HG03066 (cell line): ENCODE measurements at regions not wholly inside any gene's neighbourhood (a gene's known extent, or its start where the extent isn't known, plus 50 kb on each side); places are given as distances from the start of the nearest gene placed in this dataset.
"Not testable (repeated sequence)": the region's sequence is repeated elsewhere in the genome, so short reads cannot be mapped to it uniquely, and the experiment has no call there.

ENCODE experiments used
- ATAC-seq: cut with Tn5 transposase; IDR thresholded peaks from one replicate; pipeline ENCODE4 v1.9.1; 2021; ENCODE audit warnings: low read depth; ENCODE audit not compliant: unreplicated experiment

DNA sequence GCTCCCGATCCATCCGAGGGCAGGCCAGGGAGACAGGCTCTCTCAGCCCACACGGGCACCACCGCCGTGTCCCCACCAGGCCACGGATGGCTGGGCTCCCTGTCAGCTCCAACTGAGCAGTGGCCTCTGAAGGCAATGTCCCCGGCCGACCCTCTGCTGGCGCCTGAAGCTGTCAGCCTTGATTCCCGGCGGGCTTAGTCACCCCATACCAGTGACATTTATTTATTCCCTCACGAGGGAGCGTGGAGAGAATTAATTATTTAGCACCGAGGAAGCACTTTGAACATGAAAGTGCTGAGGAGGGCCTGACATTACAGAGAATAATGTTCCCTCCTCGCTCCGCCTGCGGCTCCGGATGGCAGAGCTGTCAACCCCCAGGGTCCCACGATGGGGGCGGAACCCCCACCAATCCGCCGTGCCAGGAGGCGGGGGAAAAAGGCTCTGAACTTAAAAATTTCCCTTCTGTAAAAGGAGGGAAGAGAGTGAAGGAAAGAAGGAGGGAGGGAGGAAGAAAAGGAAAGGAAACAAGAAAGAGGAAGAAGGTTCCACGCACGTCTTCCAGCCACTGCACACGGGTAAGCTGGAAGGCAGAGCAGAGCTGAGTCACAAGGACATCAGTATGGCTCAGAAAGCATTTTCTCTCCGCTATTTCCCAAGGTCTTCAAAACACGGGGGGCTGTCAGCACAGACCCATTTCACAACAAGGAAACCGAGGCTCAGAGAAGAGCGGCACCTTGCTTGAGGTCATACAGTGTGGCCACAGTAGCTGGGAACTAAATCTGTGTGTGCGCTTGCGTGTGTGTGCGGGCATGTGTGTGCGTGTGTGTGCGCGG, 108.7 kb upstream of the NCOR2 start:
- no peak for ATAC-seq

DNA sequence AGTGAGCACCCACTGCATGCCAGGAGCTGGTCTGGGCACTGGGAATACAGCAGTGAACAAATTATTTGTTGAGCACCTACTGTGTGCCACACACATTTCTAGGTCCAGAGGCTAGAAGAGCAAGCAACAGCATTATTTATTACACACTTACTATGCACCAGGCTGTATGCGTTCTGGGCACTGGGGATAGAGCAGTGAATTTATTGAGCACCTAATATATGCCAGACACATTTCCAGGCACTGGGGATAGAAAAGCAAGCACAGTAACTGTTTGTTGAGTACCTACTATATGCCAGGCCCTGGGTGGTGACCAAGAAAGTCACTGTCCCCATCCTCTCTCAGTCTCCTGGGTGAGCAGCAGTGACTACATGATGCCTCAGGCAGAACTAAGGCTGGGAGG, 107.5 kb upstream of the NCOR2 start:
- no peak for ATAC-seq

DNA sequence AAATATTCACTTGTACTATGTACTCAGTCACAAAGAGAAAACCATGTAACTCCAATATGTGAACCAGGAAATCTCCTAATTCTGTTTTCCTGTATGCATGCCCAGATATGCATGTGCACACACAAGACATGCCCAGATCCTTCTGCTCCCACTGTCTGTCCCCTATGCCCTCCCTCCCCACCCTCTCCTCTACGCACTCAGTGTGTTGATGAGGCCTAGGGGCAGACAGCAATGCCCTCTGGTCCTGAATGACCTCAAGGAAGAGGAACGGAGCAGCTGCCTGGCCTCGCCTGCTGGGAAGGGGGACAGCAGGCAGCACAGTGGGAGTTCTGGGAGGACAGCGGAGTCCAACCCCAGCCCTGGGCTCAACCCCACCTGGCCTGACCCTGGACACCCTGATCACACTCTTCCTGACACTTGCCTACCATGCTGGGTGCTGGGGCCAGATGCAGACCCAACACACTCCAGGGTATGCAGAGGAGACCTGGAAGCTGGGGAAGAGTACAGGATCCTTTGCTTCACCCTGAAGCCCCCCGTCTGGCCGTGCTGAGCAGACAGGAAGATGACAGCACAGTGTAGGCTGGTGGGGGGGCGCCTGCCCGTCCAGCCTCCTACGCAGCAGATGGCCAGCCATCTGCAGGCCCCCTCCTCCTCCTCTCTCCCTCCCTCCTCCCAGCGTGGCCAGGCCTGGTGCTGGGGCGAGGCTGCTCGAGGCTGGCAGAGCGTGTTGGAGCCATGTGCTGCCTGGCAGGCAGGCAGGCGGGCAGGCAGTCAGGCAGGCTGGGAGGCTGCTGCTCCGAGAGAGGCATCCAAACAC, 106.6 kb upstream of the NCOR2 start:
- ATAC-seq = no peak

DNA sequence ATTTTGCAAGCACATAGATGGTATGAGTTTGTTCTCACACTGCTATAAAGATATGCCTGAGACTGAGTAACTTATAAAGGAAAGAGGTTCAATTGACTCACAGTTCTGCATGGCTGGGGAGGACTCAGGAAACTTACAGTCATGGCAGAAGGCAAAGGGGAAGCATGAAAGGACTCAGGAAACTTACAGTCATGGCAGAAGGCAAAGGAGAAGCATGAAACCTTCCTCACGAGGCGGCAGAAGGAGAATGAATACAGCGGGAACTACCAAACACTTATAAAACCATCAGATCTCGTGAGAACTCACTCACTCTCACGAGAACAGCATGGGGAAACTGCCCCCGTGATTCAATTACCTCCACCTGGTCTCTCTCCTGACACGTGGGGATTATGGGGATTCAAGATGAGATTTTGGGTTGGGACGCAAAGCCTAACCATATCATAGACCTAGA, 101.9 kb upstream of the NCOR2 start:
- ATAC-seq = not testable (repeated sequence)

DNA sequence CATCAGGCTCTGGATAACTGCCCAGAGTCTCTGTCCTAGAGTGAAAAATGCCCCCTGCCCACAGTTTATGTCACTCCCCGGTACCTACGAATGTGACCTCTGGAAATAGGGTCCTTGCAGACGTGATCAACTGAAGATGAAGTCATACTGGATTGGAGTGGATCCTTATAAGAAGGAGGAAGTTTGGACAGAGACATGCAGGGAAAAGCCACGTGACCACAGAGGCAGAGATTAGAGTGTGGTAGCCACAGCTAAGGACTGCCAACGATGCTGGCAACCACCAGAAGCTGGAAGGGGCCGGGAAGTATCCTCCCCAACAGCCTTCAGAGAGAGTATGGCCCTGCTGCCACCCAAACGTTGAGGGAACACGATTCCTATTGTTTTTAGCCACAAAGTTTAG, 101.2 kb upstream of the NCOR2 start:
- no peak for ATAC-seq

DNA sequence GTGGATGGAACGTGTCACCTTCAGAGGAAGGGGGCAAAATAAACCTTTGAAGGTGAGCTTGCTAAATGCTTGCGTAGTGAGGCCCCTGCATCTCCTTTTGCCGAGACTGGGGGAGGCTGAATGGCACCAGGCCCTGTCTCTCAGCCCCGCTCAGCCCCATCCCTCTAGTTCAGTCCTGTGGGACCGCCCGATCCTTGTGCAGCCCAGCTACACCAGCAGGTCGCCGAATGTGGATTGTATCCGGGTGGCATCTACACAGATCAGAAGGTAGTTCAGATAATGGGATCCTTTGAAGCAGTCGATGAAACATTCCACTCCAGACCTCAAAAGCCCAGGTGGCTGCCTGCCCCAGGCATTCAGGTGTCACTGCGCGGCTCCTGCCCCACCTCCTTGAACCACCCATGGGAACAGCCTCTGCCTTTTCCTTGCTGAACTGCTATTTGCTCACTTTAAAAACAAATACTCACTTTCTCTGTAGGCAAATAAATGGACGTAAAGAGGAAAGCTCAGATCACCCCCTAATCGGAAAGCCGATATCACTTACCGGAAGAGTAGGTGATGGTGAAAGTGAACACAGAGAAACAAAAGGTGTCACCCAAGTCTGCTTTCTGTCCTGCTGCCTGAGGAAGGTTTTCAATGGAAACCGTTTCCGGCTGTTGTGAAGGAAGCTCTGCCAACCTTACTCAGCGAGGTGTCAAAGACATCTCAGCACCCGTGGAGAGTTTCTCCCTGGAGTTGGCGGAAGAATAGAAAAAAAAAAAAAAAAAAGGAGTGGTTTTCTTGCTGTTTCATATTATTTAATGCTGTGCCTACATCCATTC, 100.3 kb upstream of the NCOR2 start:
- ATAC-seq = no peak

DNA sequence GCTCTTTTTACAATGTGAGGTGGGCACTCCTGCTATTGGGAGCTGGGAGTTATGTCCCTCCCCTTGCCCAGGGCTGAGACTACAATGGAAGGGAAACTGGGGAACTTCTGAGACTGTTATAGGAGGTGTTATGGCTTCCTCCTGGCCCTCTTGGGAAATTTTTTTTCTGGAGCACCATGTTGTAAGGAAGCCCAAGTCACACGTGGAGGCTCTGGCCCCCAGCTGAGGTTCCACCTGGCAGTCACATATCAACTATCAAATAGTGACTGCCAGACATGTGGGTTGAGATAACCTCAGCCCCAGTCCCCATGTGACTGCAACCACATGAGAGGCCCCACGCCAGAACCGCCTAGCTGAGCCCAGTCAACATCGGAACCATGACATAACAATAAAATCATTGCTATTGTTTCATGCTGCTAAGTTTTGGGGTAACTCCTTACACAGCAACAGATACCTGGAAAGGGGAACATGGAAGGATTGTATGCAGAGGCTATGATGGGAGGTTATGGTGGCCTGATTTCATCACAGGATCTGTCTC, 99.4 kb upstream of the NCOR2 start:
- ATAC-seq = no peak

DNA sequence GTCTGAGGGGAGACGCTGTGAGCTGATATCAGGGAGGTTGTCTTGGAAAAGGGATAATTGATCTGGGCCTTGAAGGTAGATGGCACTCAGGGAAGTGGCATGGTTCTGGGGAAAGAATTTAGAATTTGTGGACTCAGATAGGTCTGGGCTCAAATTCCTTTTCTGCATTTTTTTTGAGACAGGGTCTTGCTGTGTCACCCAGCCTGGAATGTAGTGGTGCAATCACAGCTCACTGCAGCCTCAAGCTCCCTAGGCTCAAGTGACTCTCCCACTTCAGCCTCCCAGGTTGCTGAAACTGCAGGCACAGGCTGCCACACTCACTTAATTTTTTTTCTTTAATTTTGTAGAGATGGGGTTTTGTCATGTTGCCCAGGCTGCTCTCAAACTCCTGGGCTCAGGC, 98.1 kb upstream of the NCOR2 start:
- ATAC-seq = no peak

DNA sequence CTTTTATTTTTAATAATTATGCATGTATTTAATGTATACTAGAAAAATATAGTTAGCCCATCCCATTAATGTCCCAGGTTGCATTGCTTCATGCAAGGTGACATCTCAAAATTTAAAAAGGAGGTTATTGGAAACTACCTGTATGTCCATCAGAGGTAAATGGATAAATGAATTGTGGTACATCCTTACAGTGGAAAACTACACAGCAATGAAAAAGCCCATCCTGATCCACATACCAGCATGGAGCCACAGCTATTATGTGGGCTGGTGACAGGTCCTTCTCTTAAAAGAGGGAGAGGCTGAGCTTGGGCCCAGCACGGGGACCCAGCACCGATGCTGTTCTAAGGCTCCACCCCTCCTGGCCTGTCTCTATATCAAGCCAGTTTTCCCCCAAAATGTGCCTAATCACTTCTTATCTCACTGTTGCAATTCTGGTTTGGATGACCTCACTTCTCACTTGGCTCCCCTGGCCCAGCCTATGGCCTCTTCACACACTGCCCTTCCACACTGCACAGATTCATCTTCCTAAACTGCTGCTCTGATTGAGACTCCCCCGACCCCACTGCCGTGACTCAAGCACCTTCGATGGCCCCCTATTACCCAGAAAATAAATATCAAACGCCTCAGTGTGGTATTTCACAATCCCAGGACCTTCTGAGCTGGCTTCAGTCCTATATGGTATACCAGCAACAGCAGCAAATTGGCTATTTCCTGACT, 97.1 kb upstream of the NCOR2 start:
- no peak for ATAC-seq

DNA sequence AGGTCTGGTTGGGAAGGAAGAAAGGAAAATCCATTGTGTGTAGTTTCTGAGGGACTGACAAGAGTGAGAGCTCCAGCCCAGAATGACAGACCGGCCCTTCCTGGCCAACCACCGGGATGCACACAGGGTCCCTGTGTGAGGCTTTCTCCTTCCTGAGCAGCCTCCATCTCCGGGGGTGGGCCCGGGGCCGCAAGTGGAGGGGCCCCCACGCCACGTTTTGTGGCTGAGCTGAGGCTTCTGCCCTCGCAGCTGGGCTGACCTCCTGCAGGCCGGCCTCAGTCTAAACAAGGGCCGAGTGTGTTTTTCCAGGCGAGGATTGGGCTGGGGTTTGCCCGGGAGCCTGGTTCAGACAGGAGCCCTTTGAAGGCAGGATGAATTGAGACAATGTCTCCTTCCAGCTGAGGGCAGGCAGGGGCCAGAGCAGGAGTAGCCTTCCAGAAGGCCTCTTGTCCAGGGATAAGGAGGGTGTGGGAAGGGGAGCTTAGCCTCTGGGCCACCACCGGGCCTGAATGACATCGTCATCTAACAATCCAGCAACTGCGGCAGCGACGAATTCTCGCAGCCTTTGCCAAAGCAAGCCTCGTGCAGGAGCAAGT, 96.5 kb upstream of the NCOR2 start:
- ATAC-seq = no peak

DNA sequence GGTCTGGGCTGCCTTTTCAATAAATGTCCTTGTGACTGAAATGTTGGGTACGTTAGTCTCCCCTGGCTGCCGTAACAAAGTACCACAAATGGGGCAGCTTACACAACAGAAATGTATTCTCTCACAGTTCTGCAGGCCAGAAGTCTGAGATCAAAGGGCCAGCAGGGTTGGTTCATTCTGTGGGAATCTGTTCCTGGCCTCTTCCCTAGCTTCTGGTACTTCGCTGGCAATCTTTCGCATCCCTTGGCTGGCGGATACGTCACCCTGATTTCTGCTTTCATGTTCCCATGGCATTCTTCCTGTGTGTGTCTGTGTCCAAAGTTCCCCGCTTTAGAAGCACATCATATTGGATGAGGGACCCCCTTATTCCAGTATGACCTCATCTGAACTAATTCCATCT, 95.8 kb upstream of the NCOR2 start:
- ATAC-seq = no peak

DNA sequence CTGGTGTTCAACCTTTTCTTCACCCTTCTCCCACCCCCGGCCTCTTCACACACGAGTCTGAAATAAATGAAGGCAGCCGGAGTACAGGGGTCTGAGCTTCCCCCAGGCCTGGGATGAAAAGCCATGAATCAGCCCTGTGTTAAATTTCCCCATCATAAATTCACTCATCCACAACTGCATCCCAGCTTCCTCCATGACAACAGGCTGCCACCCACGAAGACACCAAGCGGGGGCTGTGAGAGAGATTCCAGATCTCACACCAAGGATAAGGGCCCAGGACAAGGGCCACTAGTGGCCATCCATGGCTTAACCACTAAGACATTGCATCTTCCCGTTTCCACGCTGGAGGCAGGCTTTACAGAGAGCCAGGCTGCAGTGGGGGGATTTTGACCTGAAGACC, 93.9 kb upstream of the NCOR2 start:
- no peak for ATAC-seq

DNA sequence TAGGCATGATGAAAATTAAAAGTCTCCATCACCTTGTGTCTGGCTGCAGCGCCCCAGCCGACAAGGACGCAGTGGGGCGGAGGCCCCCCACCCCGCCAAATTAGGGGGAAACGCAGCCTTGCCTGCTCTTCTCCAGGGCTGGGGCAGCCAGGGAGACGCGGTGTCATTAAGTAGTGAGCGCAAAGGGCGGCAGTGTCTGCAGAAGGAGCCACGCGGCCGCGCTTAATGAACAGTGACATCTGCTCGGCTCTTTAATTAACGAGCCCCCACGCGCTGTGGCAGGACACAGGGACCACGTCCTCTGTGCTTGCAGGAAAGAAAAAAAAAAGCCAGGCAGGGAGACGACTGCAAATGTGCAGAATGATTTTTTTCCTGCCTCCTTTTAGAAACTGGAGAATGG, 93.4 kb upstream of the NCOR2 start:
- ATAC-seq = no peak

DNA sequence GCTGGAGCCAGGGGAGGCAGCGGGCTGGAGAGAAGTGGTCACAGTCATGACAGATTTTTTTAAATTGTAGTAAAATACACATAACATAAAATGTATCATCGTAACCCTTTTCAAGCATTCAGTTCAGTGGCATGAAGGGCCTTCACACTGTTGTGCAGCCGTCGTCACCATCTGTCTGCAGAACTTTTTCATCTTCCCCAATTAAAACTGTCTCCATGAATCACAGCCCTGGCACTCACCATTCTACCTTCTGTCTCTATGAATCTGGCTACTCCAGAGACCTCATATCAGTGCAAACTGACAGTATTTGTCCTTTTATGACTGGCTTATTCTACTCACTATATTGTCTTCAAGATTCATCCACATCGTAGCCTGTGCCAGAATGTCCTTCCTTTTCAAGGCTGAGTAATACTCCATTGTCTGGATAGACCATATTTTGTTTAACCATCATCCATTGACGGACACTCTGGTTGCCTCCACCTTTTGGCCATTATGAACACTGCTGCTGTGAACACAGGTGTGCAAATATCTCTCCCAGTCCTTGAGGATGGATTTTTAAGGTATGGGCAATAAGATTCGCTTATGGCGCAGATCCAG, 91.5 kb upstream of the NCOR2 start:
- no peak for ATAC-seq

DNA sequence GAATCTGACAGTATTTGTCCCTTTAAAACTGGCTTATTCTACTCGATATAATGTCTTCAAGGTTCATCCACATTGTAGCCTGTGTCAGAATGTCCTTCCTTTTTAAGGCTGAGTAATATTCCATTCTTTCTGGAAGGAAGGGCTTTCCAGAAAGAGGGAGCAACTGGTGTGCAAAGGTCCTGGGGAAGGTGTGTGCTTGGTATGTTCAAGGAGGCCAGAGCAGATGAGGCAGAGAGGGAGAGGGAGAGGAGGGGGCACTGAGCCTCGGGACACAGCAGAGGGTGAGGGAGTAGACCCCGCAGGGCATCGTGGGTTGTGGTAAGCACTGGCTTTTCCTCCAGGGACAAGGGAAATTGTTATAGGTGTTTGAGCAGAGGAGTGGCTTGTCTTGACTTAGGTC, 90.9 kb upstream of the NCOR2 start:
- no peak for ATAC-seq

DNA sequence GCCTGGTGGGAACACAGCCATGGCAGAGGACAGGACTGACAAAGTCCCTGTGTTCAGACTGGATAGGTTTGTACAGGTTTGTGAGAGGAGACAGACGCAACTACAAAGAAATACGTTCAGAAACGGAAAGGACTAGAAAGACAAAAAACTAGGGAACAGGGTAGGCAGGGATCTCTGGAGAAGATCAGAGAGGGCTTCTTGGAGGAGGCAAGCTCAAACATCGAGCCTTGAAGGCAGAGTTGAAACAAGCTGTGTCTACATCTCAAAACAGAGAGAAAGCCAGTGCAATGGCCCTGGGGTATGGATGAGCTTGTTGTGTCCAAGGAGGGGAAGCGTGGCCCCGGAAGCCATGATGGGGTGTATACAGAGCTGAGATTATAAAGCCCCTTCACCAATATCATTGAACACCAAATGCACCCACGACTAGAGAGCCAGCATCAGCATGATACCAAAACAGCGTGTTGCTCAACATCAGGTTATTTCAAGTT, 89.6 kb upstream of the NCOR2 start:
- ATAC-seq = no peak

DNA sequence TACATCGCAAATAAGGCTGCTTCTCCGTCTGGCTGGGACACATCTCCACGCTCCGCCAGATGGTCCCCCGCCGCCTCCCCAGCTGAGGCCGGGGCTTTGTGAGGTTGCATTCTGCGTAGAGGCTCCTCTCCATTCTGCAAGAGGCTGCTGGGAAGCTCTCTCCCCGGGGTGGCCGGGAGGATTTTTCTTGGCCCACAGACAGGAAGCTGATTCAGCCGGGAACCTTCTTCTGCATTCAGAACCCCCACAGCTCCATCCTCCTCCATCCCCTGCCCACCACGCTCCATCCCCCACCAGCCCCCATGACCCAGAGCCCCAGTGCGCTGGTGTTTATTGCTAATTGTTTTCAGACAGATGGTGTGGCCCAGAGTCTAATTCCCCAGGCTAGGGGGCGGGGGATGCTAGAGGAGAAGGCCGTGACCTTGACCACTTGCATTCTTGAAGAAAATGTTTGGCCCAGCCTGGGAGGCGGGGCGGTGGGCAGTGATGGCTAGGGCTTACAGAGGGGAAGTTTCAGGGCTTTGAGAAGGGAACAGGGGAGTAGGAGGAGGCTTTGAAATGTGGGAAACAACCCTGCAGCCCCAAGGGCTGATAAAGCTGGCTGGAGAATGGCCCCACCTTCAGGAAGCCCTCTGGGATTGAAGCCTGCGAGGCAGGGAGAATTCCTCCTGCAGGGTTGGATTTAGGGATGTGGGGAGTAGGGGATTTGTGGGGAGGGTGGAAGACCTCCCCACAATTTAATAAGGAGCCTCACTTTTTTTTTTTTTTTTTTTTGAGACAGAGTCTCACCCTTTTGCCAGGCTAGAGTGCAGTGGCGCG, 88.5 kb upstream of the NCOR2 start:
- ATAC-seq = no peak

DNA sequence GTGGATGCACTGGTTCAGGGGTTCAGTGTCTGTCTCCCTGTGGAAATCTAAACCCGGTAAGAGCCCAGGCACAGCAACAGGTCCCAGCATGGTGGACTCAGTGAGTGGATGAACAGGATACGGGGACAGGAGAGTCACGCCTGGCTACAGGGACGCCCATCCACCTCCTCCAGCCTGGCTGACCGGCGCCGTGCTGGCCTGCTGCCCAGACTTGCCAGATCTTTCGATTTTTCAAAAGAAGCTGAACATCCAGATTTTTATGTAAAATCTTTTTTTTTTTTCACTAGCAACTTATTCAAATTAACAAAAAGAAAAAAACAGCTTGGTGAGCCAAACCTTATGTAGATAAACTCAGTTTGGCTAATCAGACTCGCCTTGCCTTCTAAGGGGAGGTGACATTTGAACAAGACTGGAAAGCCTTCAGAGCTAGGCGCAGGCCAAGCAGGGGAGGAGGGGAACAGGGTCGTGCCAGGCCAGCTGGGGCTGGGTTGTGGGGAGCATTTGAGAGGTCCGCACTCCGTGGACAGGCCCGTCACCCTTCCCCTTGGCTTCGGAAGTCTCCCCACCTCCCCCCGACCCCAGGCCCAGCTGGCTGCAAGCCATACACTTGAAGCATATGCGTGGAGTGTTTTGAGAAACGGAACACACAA, 87.8 kb upstream of the NCOR2 start:
- ATAC-seq = no peak
